HUES48 (cell line): ENCODE measurements at regions not wholly inside any gene's neighbourhood (a gene's known extent, or its start where the extent isn't known, plus 50 kb on each side); places are given as distances from the start of the nearest gene placed in this dataset.

ENCODE experiments used
- H3K27ac ChIP-seq: one replicate; pipeline ENCODE4 v1.7.0; 2013; ENCODE audit warnings: low read depth, low read length, inconsistent platforms
- H3K27me3 ChIP-seq: 2 replicates; pipeline ENCODE4 v1.6.1; 2013; ENCODE audit warnings: mild to moderate bottlenecking, low read length; ENCODE audit not compliant: control insufficient read depth, insufficient read depth
- H3K36me3 ChIP-seq: 2 replicates; pipeline ENCODE4 v1.6.1; 2013; ENCODE audit warnings: low read length; ENCODE audit not compliant: control insufficient read depth, insufficient read depth
- H3K4me1 ChIP-seq: 2 replicates; pipeline ENCODE4 v1.6.1; 2013; ENCODE audit warnings: mild to moderate bottlenecking, low read length; ENCODE audit not compliant: control insufficient read depth, insufficient read depth
- H3K4me3 ChIP-seq: 2 replicates; pipeline ENCODE4 v1.5.1; 2013; ENCODE audit warnings: mild to moderate bottlenecking, low read depth, low read length
- H3K9ac ChIP-seq: 2 replicates; pipeline ENCODE4 v1.6.1; 2013; ENCODE audit warnings: mild to moderate bottlenecking, low read depth, low read length, moderate library complexity
- H3K9me3 ChIP-seq: 2 replicates; pipeline ENCODE4 v1.6.1; 2013; ENCODE audit warnings: low read length; ENCODE audit not compliant: control insufficient read depth, insufficient read depth

- no peak overlapping the region for H3K27ac ChIP-seq
- no peaks in the 10 kb centered on the region for H3K9me3 ChIP-seq
- H3K27me3 ChIP-seq = no peaks in the 10 kb centered on the region
- no peaks in the 10 kb centered on the region for H3K36me3 ChIP-seq
- no peaks in the 10 kb centered on the region; the same call in 1 of the 2 replicates for H3K4me1 ChIP-seq
- no peak overlapping the region for H3K9ac ChIP-seq
- no peak overlapping the region for H3K4me3 ChIP-seq
Observed at GRCh38 chr5:105961572-105961971, 1709.2 kb downstream of the EFNA5 start.

- H3K4me1 ChIP-seq = no peaks in the 10 kb centered on the region; the same call in 1 of the 2 replicates
- no peaks in the 10 kb centered on the region for H3K27me3 ChIP-seq
- no peaks in the 10 kb centered on the region for H3K36me3 ChIP-seq
- no peak overlapping the region for H3K27ac ChIP-seq
- no peak overlapping the region for H3K9ac ChIP-seq
- H3K9me3 ChIP-seq = no peaks in the 10 kb centered on the region
- no peak overlapping the region for H3K4me3 ChIP-seq
Observed at GRCh38 chr5:105956456-105957196, 1714.1 kb downstream of the EFNA5 start.

GRCh38 chr5:105954341-105954740 lies 1716.4 kb downstream of the EFNA5 start:
- no peak overlapping the region for H3K4me3 ChIP-seq
- no peaks in the 10 kb centered on the region for H3K36me3 ChIP-seq
- no peaks in the 10 kb centered on the region; the same call in 1 of the 2 replicates for H3K4me1 ChIP-seq
- H3K27me3 ChIP-seq = no peaks in the 10 kb centered on the region
- H3K27ac ChIP-seq = no peak overlapping the region
- H3K9me3 ChIP-seq = no peaks in the 10 kb centered on the region
- H3K9ac ChIP-seq = no peak overlapping the region

- no peaks in the 10 kb centered on the region for H3K9me3 ChIP-seq
- H3K9ac ChIP-seq = no peak overlapping the region
- H3K4me3 ChIP-seq = no peak overlapping the region
- H3K27me3 ChIP-seq = no peaks in the 10 kb centered on the region
- no peak overlapping the region for H3K27ac ChIP-seq
- no peaks in the 10 kb centered on the region for H3K36me3 ChIP-seq
- H3K4me1 ChIP-seq = no peaks in the 10 kb centered on the region; the same call in 1 of the 2 replicates
Observed at GRCh38 chr5:105953616-105954015, 1717.1 kb downstream of the EFNA5 start.

- H3K9ac ChIP-seq = no peak overlapping the region
- H3K36me3 ChIP-seq = no peaks in the 10 kb centered on the region
- H3K4me1 ChIP-seq = no peaks in the 10 kb centered on the region; the same call in 1 of the 2 replicates
- no peaks in the 10 kb centered on the region for H3K9me3 ChIP-seq
- H3K27ac ChIP-seq = no peak overlapping the region
- H3K4me3 ChIP-seq = no peak overlapping the region
- H3K27me3 ChIP-seq = no peaks in the 10 kb centered on the region
Observed at GRCh38 chr5:105952875-105953274, 1717.9 kb downstream of the EFNA5 start.

GRCh38 chr5:105947461-105947860 lies 1723.3 kb downstream of the EFNA5 start:
- no peaks in the 10 kb centered on the region for H3K9me3 ChIP-seq
- H3K27me3 ChIP-seq = no peaks in the 10 kb centered on the region
- no peaks in the 10 kb centered on the region for H3K4me1 ChIP-seq
- H3K36me3 ChIP-seq = no peaks in the 10 kb centered on the region
- H3K27ac ChIP-seq = no peak overlapping the region
- no peak overlapping the region for H3K4me3 ChIP-seq
- no peak overlapping the region for H3K9ac ChIP-seq

GRCh38 chr5:105945203-105945972 lies 1725.3 kb downstream of the EFNA5 start:
- Histone ChIP-seq H3K9me3 (no peaks in the 10 kb centered on the region), H3K27me3 (no peaks in the 10 kb centered on the region), H3K4me3 (no peak overlapping the region), H3K36me3 (no peaks in the 10 kb centered on the region), H3K27ac (no peak overlapping the region), H3K9ac (no peak overlapping the region), H3K4me1 (peaks cover 8% of the 10 kb centered on the region)

- peaks cover 5% of the 10 kb centered on the region; the same call in 1 of the 2 replicates for H3K9me3 ChIP-seq
Observed at GRCh38 chr5:105940181-105940580, 1730.6 kb downstream of the EFNA5 start.

GRCh38 chr5:105934171-105934570 lies 1736.6 kb downstream of the EFNA5 start:
- peaks cover 5% of the 10 kb centered on the region; the same call in 1 of the 2 replicates for H3K9me3 ChIP-seq
- no peak overlapping the region for H3K4me3 ChIP-seq
- no peaks in the 10 kb centered on the region for H3K27me3 ChIP-seq
- no peaks in the 10 kb centered on the region; the same call in 1 of the 2 replicates for H3K4me1 ChIP-seq
- no peak overlapping the region for H3K27ac ChIP-seq
- no peak overlapping the region for H3K9ac ChIP-seq
- no peaks in the 10 kb centered on the region for H3K36me3 ChIP-seq

More at GRCh38 chr5:105940181-105940580, 1730.6 kb downstream of the EFNA5 start:
- Histone ChIP-seq H3K27ac (peak overlapping the region; percentile 82), H3K27me3 (no peaks in the 10 kb centered on the region), H3K36me3 (no peaks in the 10 kb centered on the region), H3K4me3 (no peak overlapping the region), H3K9ac (no peak overlapping the region), H3K4me1 (peaks cover 15% of the 10 kb centered on the region)

- Histone ChIP-seq H3K9ac (no peak overlapping the region), H3K4me3 (no peak overlapping the region), H3K27ac (no peak overlapping the region), H3K9me3 (no peaks in the 10 kb centered on the region), H3K4me1 (no peaks in the 10 kb centered on the region; the same call in 1 of the 2 replicates), H3K36me3 (no peaks in the 10 kb centered on the region), H3K27me3 (no peaks in the 10 kb centered on the region)
Observed at GRCh38 chr5:105931881-105932421, 1738.8 kb downstream of the EFNA5 start.

- H3K27me3 ChIP-seq = no peaks in the 10 kb centered on the region
- H3K4me3 ChIP-seq = no peak overlapping the region
- H3K9me3 ChIP-seq = no peaks in the 10 kb centered on the region
- no peak overlapping the region for H3K9ac ChIP-seq
- H3K27ac ChIP-seq = no peak overlapping the region
- no peaks in the 10 kb centered on the region for H3K36me3 ChIP-seq
- no peaks in the 10 kb centered on the region; the same call in 1 of the 2 replicates for H3K4me1 ChIP-seq
Observed at GRCh38 chr5:105929858-105930257, 1740.9 kb downstream of the EFNA5 start.
